ENCODE measurements at regions not wholly inside any gene's neighbourhood (a gene's known extent, or its start where the extent isn't known, plus 50 kb on each side); places are given as distances from the start of the nearest gene placed in this dataset.
"Not testable (repeated sequence)": the region's sequence is repeated elsewhere in the genome, so short reads cannot be mapped to it uniquely, and the experiment has no call there.

- DNase-seq = no peak
Measured at GRCh38 chr12:34397591-34398365, 375.5 kb downstream of the ALG10 start.

GRCh38 chr12:34398366-34398705 lies 376.0 kb downstream of the ALG10 start:
- no peak for DNase-seq

- DNase-seq = no peak
Measured at GRCh38 chr12:34398706-34399630, 376.7 kb downstream of the ALG10 start.

GRCh38 chr12:34399631-34400410 lies 377.5 kb downstream of the ALG10 start:
- DNase-seq = no peak

GRCh38 chr12:34400411-34400881 lies 378.1 kb downstream of the ALG10 start:
- no peak for DNase-seq

- DNase-seq = no peak
Measured at GRCh38 chr12:34400986-34401658, 378.8 kb downstream of the ALG10 start.

GRCh38 chr12:34401659-34402227 lies 379.4 kb downstream of the ALG10 start:
- DNase-seq = no peak

GRCh38 chr12:34402228-34402898 lies 380.1 kb downstream of the ALG10 start:
- no peak for DNase-seq

- DNase-seq = no peak
Measured at GRCh38 chr12:34402899-34403705, 380.8 kb downstream of the ALG10 start.

GRCh38 chr12:34403706-34404376 lies 381.5 kb downstream of the ALG10 start:
- DNase-seq = no peak

- DNase-seq = no peak
Measured at GRCh38 chr12:34404377-34405285, 382.3 kb downstream of the ALG10 start.

GRCh38 chr12:34405286-34406227 lies 383.3 kb downstream of the ALG10 start:
- DNase-seq = no peak

- no peak for DNase-seq
Measured at GRCh38 chr12:34406228-34406995, 384.1 kb downstream of the ALG10 start.

GRCh38 chr12:34406996-34407300 lies 384.7 kb downstream of the ALG10 start:
- no peak for DNase-seq

GRCh38 chr12:34407813-34408212 lies 385.5 kb downstream of the ALG10 start:
- no peak for DNase-seq

- not testable (repeated sequence) for DNase-seq
Measured at GRCh38 chr12:34431509-34431908, 409.2 kb downstream of the ALG10 start.
